Type B pancreatic cell (in vitro differentiated cells): ENCODE measurements at regions not wholly inside any gene's neighbourhood (a gene's known extent, or its start where the extent isn't known, plus 50 kb on each side); places are given as distances from the start of the nearest gene placed in this dataset.

ENCODE experiments used
- DNase-seq: peaks from one replicate; pipeline ENCODE4 v3.0.0; 2021; ENCODE audit warnings: mixed read lengths; ENCODE audit not compliant: unreplicated experiment; ENCODE audit errors: extremely low spot score
- H3K27ac Mint-ChIP-seq: 2 replicates; pipeline ENCODE4 v1.8.0; 2021; ENCODE audit warnings: mild to moderate bottlenecking, mixed read lengths
- H3K27me3 Mint-ChIP-seq: 2 replicates; pipeline ENCODE4 v1.8.0; 2021; ENCODE audit warnings: mixed read lengths
- H3K36me3 Mint-ChIP-seq: 2 replicates; pipeline ENCODE4 v1.8.0; 2021; ENCODE audit warnings: mixed read lengths
- H3K4me1 Mint-ChIP-seq: one replicate; pipeline ENCODE4 v1.8.0; 2021; ENCODE audit warnings: mixed read lengths; ENCODE audit not compliant: unreplicated experiment
- H3K4me3 Mint-ChIP-seq: 2 replicates; pipeline ENCODE4 v1.8.0; 2021; ENCODE audit warnings: mild to moderate bottlenecking, mixed read lengths
- H3K9me3 Mint-ChIP-seq: 2 replicates; pipeline ENCODE4 v1.8.0; 2021; ENCODE audit warnings: mixed read lengths
- CTCF ChIP-seq: fragments of 200-600 bp; sonication (generic); conservative IDR thresholded peaks from 2 replicates; pipeline ENCODE4 v1.5.0; 2021; ENCODE audit warnings: antibody characterized with exemption, mild to moderate bottlenecking

DNA sequence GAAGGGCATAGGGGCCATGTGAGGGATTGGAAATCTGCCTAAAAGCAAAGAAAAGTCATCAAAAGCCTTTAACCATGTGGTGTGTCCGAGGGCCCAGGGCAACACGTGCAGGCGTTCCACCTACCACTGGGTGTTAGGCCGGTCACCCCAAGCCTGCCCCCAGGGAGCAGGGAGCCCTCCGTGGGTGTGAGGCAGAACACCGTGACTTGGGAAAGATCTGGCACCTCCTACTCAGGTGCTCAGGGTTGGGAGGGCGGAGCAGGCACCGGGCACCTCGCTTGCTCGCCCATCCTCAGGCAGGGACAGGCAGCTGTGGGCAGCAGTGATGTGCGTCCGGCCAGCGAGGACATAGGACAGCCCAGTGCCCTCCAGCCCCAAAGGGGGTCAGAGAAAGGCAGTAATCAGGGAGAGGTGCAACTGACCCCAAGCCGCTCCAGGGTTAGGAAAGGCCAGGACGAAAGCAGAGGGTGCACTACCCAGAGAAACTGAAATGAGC is 80.7 kb upstream of the CHST15 start:
- H3K4me1 Mint-ChIP-seq = peaks cover 9% of the 10 kb centered on the region
- H3K4me3 Mint-ChIP-seq = no peak overlapping the region
- H3K27me3 Mint-ChIP-seq = peaks cover 7% of the 10 kb centered on the region
- H3K27ac Mint-ChIP-seq = no peak overlapping the region
- no peak for DNase-seq
- TF ChIP-seq CTCF = no peak
- no peaks in the 10 kb centered on the region for H3K9me3 Mint-ChIP-seq
- no peaks in the 10 kb centered on the region for H3K36me3 Mint-ChIP-seq

- Mint-ChIP-seq H3K36me3 (no peaks in the 10 kb centered on the region), H3K27ac (no peak overlapping the region), H3K4me3 (no peak overlapping the region), H3K9me3 (no peaks in the 10 kb centered on the region), H3K4me1 (peaks cover 9% of the 10 kb centered on the region), H3K27me3 (peaks cover 9% of the 10 kb centered on the region)
- TF ChIP-seq CTCF = no peak
- no peak for DNase-seq
Observed at GRCh38 chr10:124173298-124173900, 80.0 kb upstream of the CHST15 start.

GRCh38 chr10:124172181-124172916 is 79.0 kb upstream of the CHST15 start:
- no peak overlapping the region for H3K27ac Mint-ChIP-seq
- DNase-seq = no peak
- TF ChIP-seq CTCF = no peak
- no peaks in the 10 kb centered on the region for H3K36me3 Mint-ChIP-seq
- no peaks in the 10 kb centered on the region for H3K9me3 Mint-ChIP-seq
- no peak overlapping the region for H3K4me3 Mint-ChIP-seq
- peaks cover 9% of the 10 kb centered on the region for H3K27me3 Mint-ChIP-seq
- H3K4me1 Mint-ChIP-seq = peaks cover 9% of the 10 kb centered on the region

DNA sequence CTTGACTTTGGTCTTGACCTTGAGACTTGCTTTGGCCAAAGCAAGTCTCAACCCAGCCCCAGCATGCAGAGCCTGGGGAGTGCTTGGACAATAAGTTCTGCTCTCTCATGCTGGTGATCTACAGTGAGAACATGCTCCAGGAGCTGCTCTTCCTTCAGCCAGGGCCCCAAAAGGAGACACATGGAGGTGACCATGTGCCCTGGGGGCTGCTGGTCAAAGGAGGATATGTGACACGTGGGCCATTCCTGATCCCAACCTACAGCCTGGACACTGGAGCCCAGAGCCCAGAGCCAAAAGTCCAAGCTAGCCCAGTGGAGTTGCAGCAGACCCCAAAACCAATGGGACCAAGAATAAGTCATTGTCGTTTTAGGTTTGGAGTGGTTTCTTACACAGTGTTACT is 78.2 kb upstream of the CHST15 start:
- H3K27ac Mint-ChIP-seq = no peak overlapping the region
- DNase-seq = no peak
- no peaks in the 10 kb centered on the region for H3K9me3 Mint-ChIP-seq
- peaks cover 7% of the 10 kb centered on the region for H3K27me3 Mint-ChIP-seq
- no peak overlapping the region for H3K4me3 Mint-ChIP-seq
- H3K36me3 Mint-ChIP-seq = no peaks in the 10 kb centered on the region
- TF ChIP-seq CTCF = no peak
- H3K4me1 Mint-ChIP-seq = peaks cover 6% of the 10 kb centered on the region

- Mint-ChIP-seq H3K27me3 (peaks cover 7% of the 10 kb centered on the region), H3K36me3 (no peaks in the 10 kb centered on the region), H3K27ac (no peak overlapping the region), H3K4me1 (peaks cover 6% of the 10 kb centered on the region), H3K9me3 (no peaks in the 10 kb centered on the region), H3K4me3 (no peak overlapping the region)
- DNase-seq = no peak
- TF ChIP-seq CTCF = no peak
Observed at GRCh38 chr10:124170631-124171030, 77.2 kb upstream of the CHST15 start.
